Lung (tissue), 11 donors: ENCODE measurements at regions not wholly inside any gene's neighbourhood (a gene's known extent, or its start where the extent isn't known, plus 50 kb on each side); places are given as distances from the start of the nearest gene placed in this dataset.

Experiments
- ATAC-seq: fragments of 200-7000 bp; cut with Tn5 transposase; one replicate; pipeline ENCODE4 v1.9.1; 2020; ENCODE audit warnings: moderate number of reproducible peaks; ENCODE audit not compliant: insufficient read depth, low FRiP score
- DNase-seq, 3 donors: peaks; one replicate each; pipeline ENCODE4 v3.0.0-alpha.2; 2013 to 2017
- H3K27ac ChIP-seq, 2 donors: one replicate each; pipeline ENCODE4 v1.5.1; 2013; ENCODE audit warnings: mild to moderate bottlenecking in 2 of 2, moderate library complexity in 2 of 2, control low read depth in 1 of 2, inconsistent platforms in 1 of 2, low read depth in 1 of 2, low read length in 1 of 2
- H3K27me3 ChIP-seq, 3 donors: one replicate each; pipeline ENCODE4 v1.5.1; 2013; ENCODE audit warnings: low read length in 2 of 3; ENCODE audit not compliant: control insufficient read depth in 3 of 3, insufficient read depth in 3 of 3
- H3K36me3 ChIP-seq, 4 donors: one replicate each; pipeline ENCODE4 v1.5.1; 2013; ENCODE audit warnings: low read length in 4 of 4, mild to moderate bottlenecking in 1 of 4, moderate library complexity in 1 of 4; ENCODE audit not compliant: control insufficient read depth in 4 of 4, insufficient read depth in 4 of 4
- H3K4me1 ChIP-seq, 5 donors: one replicate each; pipeline ENCODE4 v1.5.1; 2013; ENCODE audit warnings: low read length in 5 of 5, mild to moderate bottlenecking in 2 of 5, moderate library complexity in 1 of 5; ENCODE audit not compliant: control insufficient read depth in 5 of 5, insufficient read depth in 5 of 5
- H3K4me3 ChIP-seq: one replicate; pipeline ENCODE4 v1.5.1; 2013; ENCODE audit warnings: mild to moderate bottlenecking, control low read depth, moderate library complexity
- H3K9ac ChIP-seq, 2 donors: one replicate each; pipeline ENCODE4 v1.5.1; 2013; ENCODE audit warnings: low read length in 2 of 2, control low read depth in 1 of 2; ENCODE audit not compliant: insufficient read depth in 1 of 2
- H3K9me3 ChIP-seq, 4 donors: one replicate each; pipeline ENCODE4 v1.5.1; 2013; ENCODE audit warnings: low read length in 3 of 4, mild to moderate bottlenecking in 1 of 4, moderate library complexity in 1 of 4; ENCODE audit not compliant: control insufficient read depth in 4 of 4, insufficient read depth in 3 of 4
- WGBS, 2 donors: extraction: QIAGEN DNeasy Blood & Tissue Kit; methylation state at CpG; one replicate each; pipeline ENCODE4 v1.1.7; 2013; 5-methylcytosine and 5-hydroxymethylcytosine counted together
- TF ChIP-seq, protein P1 (sequence below): IDR thresholded peaks from 2 replicates; pipeline ENCODE4 v1.5.1; 2012; ENCODE audit warnings: mild to moderate bottlenecking; ENCODE audit errors: control extremely low read depth, extremely low read depth
- donor health status: control.
- donor health status: control.
- donor health status: Bipolar disorder and iron deficiency.
- donor health status: healthy.
- donor health status: DM: yes; HTN: yes; CAD: no.

DNA sequence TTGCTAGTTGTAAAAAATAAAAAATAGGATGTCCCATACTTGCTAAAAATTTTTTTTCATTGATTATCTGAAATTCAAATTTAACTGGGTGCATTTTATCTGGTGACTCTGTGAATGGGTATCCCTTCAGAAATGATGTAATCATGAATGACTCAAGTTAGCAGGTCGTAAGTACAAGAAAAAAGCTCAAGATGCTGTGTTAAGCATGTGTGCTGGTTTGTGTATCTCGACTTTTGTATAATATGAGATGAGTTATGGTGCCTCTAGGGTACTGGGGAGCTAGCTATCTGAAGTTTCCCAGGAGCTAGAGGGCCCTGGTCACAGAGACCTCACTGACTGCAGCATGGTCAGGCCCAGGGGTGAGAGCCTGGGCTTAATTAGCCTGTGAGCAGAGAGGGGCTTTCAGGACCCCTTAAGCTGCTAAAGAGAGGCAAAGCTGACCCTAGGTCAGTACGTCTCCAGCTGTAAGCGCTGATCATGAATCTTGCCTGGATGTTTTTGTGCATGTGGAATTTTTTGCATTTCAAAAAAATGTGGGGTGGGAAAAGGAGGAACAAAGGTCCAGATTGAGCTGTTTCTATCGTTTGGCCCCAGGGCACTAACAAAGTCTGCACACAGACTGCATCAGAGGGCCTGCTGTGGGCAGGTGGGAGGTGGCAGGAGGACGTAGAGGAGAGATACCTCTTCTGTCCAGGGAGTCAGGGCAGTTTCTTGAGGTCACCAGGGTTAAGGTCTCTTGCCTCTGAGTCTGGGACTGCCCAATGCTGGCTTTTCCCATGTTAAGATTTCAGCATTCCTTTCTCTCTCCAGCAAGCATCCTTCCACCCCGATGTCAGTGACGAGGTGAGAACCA is 233.2 kb upstream of the TPM1 start:
- DNase-seq (no peak), ATAC-seq (no peak)
- Histone ChIP-seq H3K9me3 (no peaks in the 10 kb centered on the region), H3K27ac (no peak overlapping the region), H3K4me3 (no peak overlapping the region), H3K4me1 (no peaks in the 10 kb centered on the region), H3K36me3 (peaks cover 0 to 9% (median 4%) of the 10 kb centered on the region in 4 donors), H3K9ac (no peak overlapping the region), H3K27me3 (no peaks in the 10 kb centered on the region)
- 78 to 85% methylated on average over 8 of the region's 8 CpGs for WGBS, 2 donors
- TF ChIP-seq, protein P1, sequence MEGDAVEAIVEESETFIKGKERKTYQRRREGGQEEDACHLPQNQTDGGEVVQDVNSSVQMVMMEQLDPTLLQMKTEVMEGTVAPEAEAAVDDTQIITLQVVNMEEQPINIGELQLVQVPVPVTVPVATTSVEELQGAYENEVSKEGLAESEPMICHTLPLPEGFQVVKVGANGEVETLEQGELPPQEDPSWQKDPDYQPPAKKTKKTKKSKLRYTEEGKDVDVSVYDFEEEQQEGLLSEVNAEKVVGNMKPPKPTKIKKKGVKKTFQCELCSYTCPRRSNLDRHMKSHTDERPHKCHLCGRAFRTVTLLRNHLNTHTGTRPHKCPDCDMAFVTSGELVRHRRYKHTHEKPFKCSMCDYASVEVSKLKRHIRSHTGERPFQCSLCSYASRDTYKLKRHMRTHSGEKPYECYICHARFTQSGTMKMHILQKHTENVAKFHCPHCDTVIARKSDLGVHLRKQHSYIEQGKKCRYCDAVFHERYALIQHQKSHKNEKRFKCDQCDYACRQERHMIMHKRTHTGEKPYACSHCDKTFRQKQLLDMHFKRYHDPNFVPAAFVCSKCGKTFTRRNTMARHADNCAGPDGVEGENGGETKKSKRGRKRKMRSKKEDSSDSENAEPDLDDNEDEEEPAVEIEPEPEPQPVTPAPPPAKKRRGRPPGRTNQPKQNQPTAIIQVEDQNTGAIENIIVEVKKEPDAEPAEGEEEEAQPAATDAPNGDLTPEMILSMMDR, result no peak

DNA sequence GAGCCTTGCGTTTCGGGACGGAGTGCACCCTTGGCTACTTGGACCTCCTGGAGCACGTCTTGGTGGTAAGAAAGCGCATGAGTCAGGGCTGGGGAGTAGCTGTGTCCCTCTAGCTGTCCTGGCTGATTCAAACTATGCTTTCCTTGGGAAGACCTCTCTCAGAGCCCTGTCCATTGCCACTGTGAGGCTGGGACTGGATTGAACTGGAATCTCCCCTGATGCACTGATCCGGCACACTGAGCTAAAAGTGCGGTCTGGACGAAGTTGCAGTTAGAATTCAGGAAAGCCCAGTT is 232.6 kb upstream of the TPM1 start:
- no peaks in the 10 kb centered on the region for H3K27me3 ChIP-seq
- peaks cover 0 to 9% (median 4%) of the 10 kb centered on the region in 4 donors for H3K36me3 ChIP-seq
- ATAC-seq (no peak), DNase-seq (no peak)
- no peak overlapping the region for H3K9ac ChIP-seq
- no peak overlapping the region for H3K4me3 ChIP-seq
- H3K9me3 ChIP-seq, result no peaks in the 10 kb centered on the region
- no peaks in the 10 kb centered on the region for H3K4me1 ChIP-seq
- WGBS, 2 donors, result 96 to 98% methylated on average over 8 of the region's 8 CpGs
- TF ChIP-seq, protein P1, result no peak
- H3K27ac ChIP-seq, result no peak overlapping the region

DNA sequence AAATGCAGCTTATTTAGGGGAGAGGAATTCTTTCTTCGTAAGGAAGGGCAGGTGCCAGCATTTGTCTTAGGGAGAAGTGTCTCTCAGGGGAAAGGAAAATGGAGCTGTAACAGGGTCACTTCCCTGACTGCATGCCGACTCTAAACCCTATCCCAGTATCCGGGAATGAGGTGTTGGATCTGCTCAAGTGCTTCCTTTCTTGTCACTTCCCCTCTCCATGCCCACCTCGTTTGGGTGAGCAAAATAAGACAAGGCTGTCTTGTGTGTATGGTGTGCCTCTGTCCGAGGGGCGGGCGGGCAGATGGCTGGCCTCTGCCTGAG is 230.1 kb upstream of the TPM1 start:
- Histone ChIP-seq H3K27ac (no peak overlapping the region), H3K9me3 (no peaks in the 10 kb centered on the region), H3K4me3 (no peak overlapping the region), H3K4me1 (peaks cover 0 to 8% (median 0%) of the 10 kb centered on the region in 5 donors), H3K27me3 (no peaks in the 10 kb centered on the region), H3K36me3 (no peaks in the 10 kb centered on the region), H3K9ac (no peak overlapping the region)
- ATAC-seq (no peak), DNase-seq (no peak)
- TF ChIP-seq, protein P1, result no peak
- WGBS, 2 donors, result 85 to 87% methylated on average over 7 of the region's 7 CpGs
